Activated CD8-positive, alpha-beta memory T cell treated with anti-CD3 and anti-CD28 coated beads, Interleukin-2, amount 50 U/mL, for 4 hours (primary cell): ENCODE measurements at regions not wholly inside any gene's neighbourhood (a gene's known extent, or its start where the extent isn't known, plus 50 kb on each side); places are given as distances from the start of the nearest gene placed in this dataset.
"Not testable (repeated sequence)": the region's sequence is repeated elsewhere in the genome, so short reads cannot be mapped to it uniquely, and the experiment has no call there.

Experiments
- DNase-seq: peaks from one replicate; pipeline ENCODE4 v3.0.0-alpha.2; 2020

GRCh38 chr6:152811785-152812184, 61.2 kb downstream of the VIP start:
- no peak for DNase-seq

- DNase-seq: no peak
Observed at GRCh38 chr6:152815230-152815872, 64.8 kb downstream of the VIP start.

GRCh38 chr6:152816055-152816454, 65.5 kb downstream of the VIP start:
- DNase-seq: no peak

GRCh38 chr6:152821525-152821924, 70.9 kb downstream of the VIP start:
- no peak for DNase-seq

- no peak for DNase-seq
Observed at GRCh38 chr6:152824666-152825065, 74.1 kb downstream of the VIP start.

GRCh38 chr6:152828431-152828830, 77.8 kb downstream of the VIP start:
- DNase-seq: no peak

- DNase-seq: not testable (repeated sequence)
Observed at GRCh38 chr6:152834366-152834765, 83.8 kb downstream of the VIP start.

- DNase-seq: no peak
Observed at GRCh38 chr6:152836523-152836922, 85.9 kb downstream of the VIP start.

GRCh38 chr6:152845421-152845820, 94.8 kb downstream of the VIP start:
- no peak for DNase-seq

GRCh38 chr6:152846825-152847224, 96.2 kb downstream of the VIP start:
- no peak for DNase-seq

- no peak for DNase-seq
Observed at GRCh38 chr6:152848919-152849318, 98.3 kb downstream of the VIP start.

- DNase-seq: no peak
Observed at GRCh38 chr6:152854086-152854795, 103.6 kb downstream of the VIP start.

- no peak for DNase-seq
Observed at GRCh38 chr6:152858141-152858540, 107.5 kb downstream of the VIP start.

GRCh38 chr6:152859225-152859624, 108.6 kb downstream of the VIP start:
- no peak for DNase-seq

GRCh38 chr6:152863618-152864326, 113.2 kb downstream of the VIP start:
- peak; percentile 63 for DNase-seq

GRCh38 chr6:152874267-152874666, 108.6 kb downstream of the FBXO5 start:
- no peak for DNase-seq

- no peak for DNase-seq
Observed at GRCh38 chr6:152874846-152875568, 107.8 kb downstream of the FBXO5 start.

- no peak for DNase-seq
Observed at GRCh38 chr6:152879681-152880080, 103.2 kb downstream of the FBXO5 start.

GRCh38 chr6:152893187-152893586, 89.7 kb downstream of the FBXO5 start:
- no peak for DNase-seq

- DNase-seq: no peak
Observed at GRCh38 chr6:152896923-152897322, 85.9 kb downstream of the FBXO5 start.

GRCh38 chr6:152897807-152898399, 84.9 kb downstream of the FBXO5 start:
- peak; percentile 64 for DNase-seq

GRCh38 chr6:152904678-152905077, 78.2 kb downstream of the FBXO5 start:
- DNase-seq: no peak
